Hepatocyte (in vitro differentiated cells): ENCODE measurements at regions not wholly inside any gene's neighbourhood (a gene's known extent, or its start where the extent isn't known, plus 50 kb on each side); places are given as distances from the start of the nearest gene placed in this dataset.

Source experiments
- DNase-seq: peaks from one replicate; pipeline ENCODE4 v3.0.0-alpha.2; 2016; ENCODE audit warnings: low spot score
- H2AFZ ChIP-seq: fragments of 200-600 bp; sonication (generic); 2 replicates; pipeline ENCODE4 v1.6.0; 2016; ENCODE audit warnings: antibody characterized with exemption, mild to moderate bottlenecking
- H3K27ac ChIP-seq: fragments of 200-600 bp; sonication (generic); 2 replicates; pipeline ENCODE4 v1.5.1; 2016; ENCODE audit warnings: mild to moderate bottlenecking
- H3K27me3 ChIP-seq: fragments of 200-600 bp; sonication (generic); 2 replicates; pipeline ENCODE4 v1.6.1; 2016
- H3K36me3 ChIP-seq: fragments of 200-600 bp; sonication (generic); replicated peaks from 2 replicates; pipeline ENCODE4 v1.5.1; 2016; ENCODE audit warnings: low read depth; ENCODE audit not compliant: insufficient read depth
- H3K4me1 ChIP-seq: fragments of 200-600 bp; sonication (generic); 2 replicates; pipeline ENCODE4 v1.5.1; 2016; ENCODE audit warnings: mild to moderate bottlenecking, moderate library complexity; ENCODE audit not compliant: insufficient read depth
- H3K4me2 ChIP-seq: fragments of 200-600 bp; sonication (generic); 2 replicates; pipeline ENCODE4 v1.6.0; 2016
- H3K4me3 ChIP-seq: fragments of 200-600 bp; sonication (generic); 2 replicates; pipeline ENCODE4 v1.5.1; 2016; ENCODE audit warnings: mild to moderate bottlenecking
- H3K79me2 ChIP-seq: fragments of 200-600 bp; sonication (generic); 2 replicates; pipeline ENCODE4 v1.6.0; 2017; ENCODE audit warnings: mild to moderate bottlenecking
- H3K9me2 ChIP-seq: fragments of 200-600 bp; sonication (generic); replicated peaks from 2 replicates; pipeline ENCODE4 v1.6.0; 2017; ENCODE audit warnings: mild to moderate bottlenecking; ENCODE audit not compliant: insufficient read depth
- H3K9me3 ChIP-seq: fragments of 200-600 bp; sonication (generic); 2 replicates; pipeline ENCODE4 v1.5.1; 2016; ENCODE audit warnings: low read depth, mild to moderate bottlenecking
- H4K20me1 ChIP-seq: fragments of 200-600 bp; sonication (generic); 2 replicates; pipeline ENCODE4 v1.6.0; 2016; ENCODE audit warnings: mild to moderate bottlenecking; ENCODE audit not compliant: insufficient read depth, poor library complexity, severe bottlenecking
- CTCF ChIP-seq: fragments of 200-600 bp; sonication (generic); IDR thresholded peaks from 2 replicates; pipeline ENCODE4 v1.5.1; 2016; ENCODE audit warnings: antibody characterized with exemption, mild to moderate bottlenecking; ENCODE audit not compliant: poor library complexity
- EZH2 ChIP-seq: fragments of 200-600 bp; sonication (generic); IDR thresholded peaks from 2 replicates; pipeline ENCODE4 v1.6.1; 2016; ENCODE audit warnings: antibody characterized with exemption, mild to moderate bottlenecking, borderline replicate concordance
- EZH2phosphoT487 ChIP-seq: fragments of 200-600 bp; sonication (generic); IDR thresholded peaks from one replicate; pipeline ENCODE4 v1.6.1; 2018; ENCODE audit warnings: antibody characterized with exemption, mild to moderate bottlenecking, low read depth, moderate library complexity; ENCODE audit not compliant: unreplicated experiment, severe bottlenecking
- WGBS: methylation state at CpG from one replicate; pipeline ENCODE4 v1.1.6; 2016; ENCODE audit warnings: low lambda C conversion rate; ENCODE audit errors: missing lambda C conversion rate; 5-methylcytosine and 5-hydroxymethylcytosine counted together

DNA sequence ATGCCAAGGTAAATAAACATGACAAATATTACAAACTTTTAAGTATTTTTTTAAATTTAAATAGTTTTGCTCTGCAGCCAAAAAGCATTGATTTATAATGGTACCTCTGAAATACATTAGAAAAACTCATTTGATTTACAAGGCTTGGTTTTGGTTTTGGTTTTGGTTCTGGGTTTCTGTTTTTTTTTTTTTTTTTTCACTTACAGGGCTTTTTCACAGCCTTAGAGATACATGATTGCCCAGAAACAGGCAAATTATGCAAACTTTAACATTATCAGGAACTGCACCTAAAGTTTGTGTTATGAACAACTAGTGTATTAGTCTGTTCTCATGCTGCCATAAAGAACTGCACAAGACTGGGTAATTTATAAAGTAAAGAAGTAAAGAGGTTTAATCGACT lies 196.4 kb upstream of the DDX53 start:
- 60% methylated on average over 1 of the region's 1 CpG for WGBS
- no peak overlapping the region for H3K4me3 ChIP-seq

DNA sequence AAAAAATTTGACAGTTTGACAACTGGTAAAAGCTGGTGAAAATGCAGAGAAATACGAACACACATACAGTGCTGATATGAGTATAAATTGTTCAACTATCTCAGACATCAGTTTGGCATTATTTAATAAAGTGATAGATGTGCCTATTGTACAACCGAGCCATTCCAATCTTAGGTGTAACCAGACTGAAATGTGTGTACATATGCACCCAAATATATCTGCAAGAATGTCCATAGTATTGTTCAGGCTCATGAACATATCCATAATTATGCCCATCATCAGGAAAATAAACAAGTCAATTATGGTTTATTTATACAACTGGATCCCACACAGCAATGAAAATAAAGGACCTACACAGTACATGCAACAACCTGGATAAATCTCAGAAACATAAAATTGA lies 188.9 kb upstream of the DDX53 start:
- no peak for DNase-seq
- Histone ChIP-seq H3K4me2 (no peak overlapping the region), H3K9me2 (no peaks in the 10 kb centered on the region), H3K4me3 (no peak overlapping the region), H4K20me1 (no peaks in the 10 kb centered on the region), H3K4me1 (no peaks in the 10 kb centered on the region), H3K9me3 (no peaks in the 10 kb centered on the region), H2AFZ (no peak overlapping the region), H3K27me3 (no peaks in the 10 kb centered on the region), H3K36me3 (no peaks in the 10 kb centered on the region), H3K27ac (no peak overlapping the region), H3K79me2 (no peaks in the 10 kb centered on the region)
- TF ChIP-seq EZH2phosphoT487 (no peak), EZH2 (no peak), CTCF (no peak)
- WGBS, result 39% methylated on average over 2 of the region's 2 CpGs

More for the DNA sequence above, 196.4 kb upstream of the DDX53 start:
- no peaks in the 10 kb centered on the region for H3K9me3 ChIP-seq
- DNase-seq, result no peak
- TF ChIP-seq EZH2 (no peak), EZH2phosphoT487 (no peak), CTCF (no peak)
- no peaks in the 10 kb centered on the region for H3K36me3 ChIP-seq
- H3K79me2 ChIP-seq, result no peaks in the 10 kb centered on the region
- H4K20me1 ChIP-seq, result no peaks in the 10 kb centered on the region
- no peak overlapping the region for H2AFZ ChIP-seq
- H3K27ac ChIP-seq, result no peak overlapping the region
- no peaks in the 10 kb centered on the region for H3K9me2 ChIP-seq
- no peak overlapping the region for H3K4me2 ChIP-seq
- no peaks in the 10 kb centered on the region for H3K27me3 ChIP-seq
- H3K4me1 ChIP-seq, result no peaks in the 10 kb centered on the region

- no peak overlapping the region for H2AFZ ChIP-seq
- H3K27me3 ChIP-seq, result no peaks in the 10 kb centered on the region
- no peaks in the 10 kb centered on the region for H3K9me3 ChIP-seq
- no peaks in the 10 kb centered on the region for H4K20me1 ChIP-seq
- no peak overlapping the region for H3K4me3 ChIP-seq
- no peak overlapping the region for H3K4me2 ChIP-seq
- H3K27ac ChIP-seq, result no peak overlapping the region
- H3K36me3 ChIP-seq, result no peaks in the 10 kb centered on the region
- no peaks in the 10 kb centered on the region for H3K4me1 ChIP-seq
- no peaks in the 10 kb centered on the region for H3K9me2 ChIP-seq
- no peak for DNase-seq
- H3K79me2 ChIP-seq, result no peaks in the 10 kb centered on the region
- TF ChIP-seq EZH2phosphoT487 (no peak), CTCF (no peak), EZH2 (no peak)
Observed at GRCh38 chrX:22818061-22818460, 181.7 kb upstream of the DDX53 start.

DNA sequence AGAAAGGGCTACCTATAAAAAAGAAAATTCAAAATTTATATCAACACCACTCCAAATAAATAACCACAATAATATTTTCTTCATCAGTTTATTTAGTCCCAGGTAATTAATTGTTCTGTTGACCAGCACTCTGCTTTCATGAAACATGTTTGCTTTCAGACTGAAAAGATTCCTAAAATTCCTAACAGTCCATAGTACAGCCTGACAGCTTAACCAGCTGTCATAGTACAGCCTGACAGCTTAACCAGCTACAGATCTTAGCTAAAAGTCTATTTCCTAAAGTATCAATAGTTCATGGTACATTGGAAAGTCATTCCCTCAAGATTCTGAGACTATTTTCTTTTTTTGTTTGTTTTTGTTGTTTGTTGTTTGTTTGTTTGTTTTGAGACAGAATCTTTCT lies 144.1 kb upstream of the DDX53 start:
- no peak overlapping the region for H3K4me2 ChIP-seq
- H3K36me3 ChIP-seq, result no peaks in the 10 kb centered on the region
- H3K27me3 ChIP-seq, result no peaks in the 10 kb centered on the region
- H3K9me2 ChIP-seq, result no peaks in the 10 kb centered on the region
- H3K27ac ChIP-seq, result no peak overlapping the region
- H3K4me3 ChIP-seq, result no peak overlapping the region
- no peak overlapping the region for H2AFZ ChIP-seq
- no peaks in the 10 kb centered on the region for H4K20me1 ChIP-seq
- DNase-seq, result no peak
- no peaks in the 10 kb centered on the region for H3K9me3 ChIP-seq
- no peak for TF ChIP-seq EZH2
- TF ChIP-seq EZH2phosphoT487, result no peak
- TF ChIP-seq CTCF, result no peak
- no peaks in the 10 kb centered on the region for H3K4me1 ChIP-seq
- no peaks in the 10 kb centered on the region for H3K79me2 ChIP-seq
